Sigmoid colon (tissue), 3 donors: ENCODE measurements at regions not wholly inside any gene's neighbourhood (a gene's known extent, or its start where the extent isn't known, plus 50 kb on each side); places are given as distances from the start of the nearest gene placed in this dataset.

Experiments
- CTCF ChIP-seq, 4 experiments: fragments of 450-650 bp in 3 of 4; fragments of 200-600 bp in 1 of 4; IDR thresholded peaks; one replicate each; pipeline ENCODE4 v1.5.1; 2016 to 2019; ENCODE audit warnings: antibody characterized with exemption in 4 of 4, mild to moderate bottlenecking in 3 of 4, moderate library complexity in 2 of 4
- POLR2A ChIP-seq, 2 donors: fragments of 450-650 bp; IDR thresholded peaks; one replicate each; pipeline ENCODE4 v1.6.1; 2016; ENCODE audit warnings: antibody characterized with exemption in 2 of 2, mild to moderate bottlenecking in 2 of 2, moderate library complexity in 2 of 2

GRCh38 chr3:127097481-127097880, 95.5 kb upstream of the PRR23E start:
- TF ChIP-seq CTCF (IDR thresholded peaks at IDR 0.05) (no peak), POLR2A (IDR thresholded peaks at IDR 0.05) (no peak)
